NCI-H345 treated with DMSO at 0.1 percent for 48 hours (cell line): ENCODE measurements at regions not wholly inside any gene's neighbourhood (a gene's known extent, or its start where the extent isn't known, plus 50 kb on each side); places are given as distances from the start of the nearest gene placed in this dataset.
A peak's percentile ranks its signal among the peaks of the same experiment; 100 is the strongest.
"Not testable (repeated sequence)": the region's sequence is repeated elsewhere in the genome, so short reads cannot be mapped to it uniquely, and the experiment has no call there.

Source experiments
- DNase-seq: peaks from one replicate; lab custom pipeline; 2025; ENCODE audit not compliant: unreplicated experiment; lab: John Stamatoyannopoulos, UW

DNA sequence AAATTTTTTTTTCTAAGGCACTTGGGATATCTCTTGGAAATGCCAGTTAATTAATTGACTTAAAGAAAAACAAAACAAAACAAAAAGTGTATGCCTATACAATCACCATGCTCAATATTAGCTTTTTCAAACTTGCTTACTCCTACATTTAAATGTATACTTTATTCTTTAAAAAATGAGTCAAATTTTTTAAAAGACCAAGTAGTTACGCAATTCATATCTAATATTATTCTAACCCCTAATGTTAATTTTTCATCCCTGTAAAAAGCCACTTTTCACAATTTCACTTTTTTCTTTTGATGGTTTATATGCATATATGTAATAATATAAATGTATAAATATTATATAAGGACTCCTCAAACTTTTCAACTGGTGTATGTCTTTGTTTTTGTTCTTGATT lies 211.2 kb downstream of the PRDM9 start:
- no peak for DNase-seq

GRCh38 chr5:23721336-23721735 lies 213.9 kb downstream of the PRDM9 start:
- DNase-seq = no peak

DNA sequence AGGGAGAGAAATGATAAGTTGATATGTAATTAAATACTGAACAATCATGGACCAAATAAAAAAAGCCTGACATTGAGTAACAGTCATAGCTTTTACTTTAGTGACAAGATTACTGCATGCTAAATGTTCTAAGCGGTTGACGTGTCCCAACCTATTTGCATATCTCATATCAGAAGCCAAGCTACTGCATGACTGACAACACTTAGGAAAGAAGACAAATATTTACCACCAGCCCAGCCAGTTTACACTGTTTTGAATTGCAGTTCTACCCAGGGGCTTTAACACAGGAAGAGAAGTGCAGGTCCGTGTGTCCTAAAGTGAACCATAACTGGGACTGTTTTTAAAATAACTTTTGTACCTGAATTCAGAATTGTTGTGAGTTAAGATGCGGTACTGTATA lies 219.9 kb downstream of the PRDM9 start:
- peak; percentile 74 for DNase-seq

GRCh38 chr5:23730023-23730422 lies 222.6 kb downstream of the PRDM9 start:
- DNase-seq = no peak

DNA sequence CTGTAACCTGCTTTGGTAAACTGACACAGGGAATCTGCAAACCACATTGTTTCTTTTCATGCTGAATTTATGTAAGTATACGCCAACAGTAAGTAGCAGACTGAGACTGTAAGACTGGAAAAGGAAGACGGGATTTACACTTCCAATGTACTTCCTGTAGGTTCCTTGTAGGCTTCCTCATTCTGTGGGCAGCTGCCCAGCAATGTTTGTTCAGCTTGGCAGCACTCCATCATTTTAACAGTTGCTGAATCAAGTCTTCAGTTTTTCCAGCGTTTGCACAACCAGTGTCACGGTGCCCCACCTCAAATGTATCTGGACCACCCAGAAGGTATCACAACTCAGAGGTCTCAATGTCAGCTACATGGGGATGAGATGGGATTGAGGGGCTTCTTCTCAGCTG lies 232.6 kb downstream of the PRDM9 start:
- no peak for DNase-seq

DNA sequence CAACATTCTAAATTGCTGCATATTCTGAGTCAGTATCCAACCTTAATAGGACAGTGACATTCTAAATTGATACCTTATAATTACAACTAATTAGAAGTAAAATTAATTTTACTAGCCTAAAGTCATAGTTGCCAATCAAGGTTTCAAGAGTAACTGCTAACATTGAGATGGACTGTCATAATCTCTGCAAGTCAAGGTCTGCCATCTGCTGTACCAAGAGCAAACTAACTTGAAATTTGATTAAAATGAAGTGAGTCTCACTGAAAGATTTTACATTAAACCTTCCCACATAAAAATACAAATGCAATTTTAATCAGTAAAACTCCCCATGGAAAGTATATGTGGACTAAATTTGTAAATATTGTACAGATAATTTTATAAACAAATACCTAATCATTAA lies 235.3 kb downstream of the PRDM9 start:
- DNase-seq = no peak

DNA sequence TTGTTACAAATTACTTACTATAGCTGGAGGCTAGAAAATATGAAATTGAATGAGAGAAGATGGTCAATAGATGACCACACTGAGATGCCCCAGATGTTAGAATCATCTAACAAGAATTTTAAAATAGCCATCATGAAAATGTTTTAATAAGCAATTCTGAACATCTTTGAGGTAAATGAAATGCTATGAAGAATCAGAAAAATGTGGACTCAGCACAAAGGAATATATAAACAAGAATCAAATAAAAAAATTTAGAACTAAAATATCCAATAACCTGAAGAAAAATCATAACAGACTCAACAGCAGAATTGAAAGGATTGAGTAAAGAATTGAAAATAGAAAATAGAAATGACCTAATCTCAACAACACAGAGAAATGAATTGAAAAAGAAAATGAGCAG lies 248.5 kb downstream of the PRDM9 start:
- no peak for DNase-seq

GRCh38 chr5:23756779-23757178 lies 249.4 kb downstream of the PRDM9 start:
- no peak for DNase-seq

GRCh38 chr5:23763170-23763569 lies 255.8 kb downstream of the PRDM9 start:
- no peak for DNase-seq

- no peak for DNase-seq
Observed at GRCh38 chr5:23776684-23777083, 269.3 kb downstream of the PRDM9 start.

DNA sequence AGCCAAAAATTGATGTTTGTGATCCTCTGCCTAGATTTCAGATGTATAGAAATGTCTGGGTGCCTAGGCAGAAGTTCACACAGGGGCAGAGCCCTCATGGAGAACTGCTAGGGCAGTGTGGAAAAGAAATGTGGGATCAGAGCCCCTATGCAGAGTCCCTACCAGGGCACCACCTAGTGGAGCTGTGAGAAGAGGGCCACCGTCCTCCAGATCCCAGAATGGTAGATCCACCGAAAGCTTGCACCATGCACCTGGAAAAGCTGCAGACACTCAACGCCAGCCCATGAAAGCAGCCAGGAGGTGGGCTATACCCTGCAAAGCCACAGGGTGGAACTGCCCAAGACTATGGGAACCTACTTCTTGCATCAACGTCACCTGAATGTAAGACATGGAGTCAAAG lies 292.9 kb downstream of the PRDM9 start:
- DNase-seq = not testable (repeated sequence)

DNA sequence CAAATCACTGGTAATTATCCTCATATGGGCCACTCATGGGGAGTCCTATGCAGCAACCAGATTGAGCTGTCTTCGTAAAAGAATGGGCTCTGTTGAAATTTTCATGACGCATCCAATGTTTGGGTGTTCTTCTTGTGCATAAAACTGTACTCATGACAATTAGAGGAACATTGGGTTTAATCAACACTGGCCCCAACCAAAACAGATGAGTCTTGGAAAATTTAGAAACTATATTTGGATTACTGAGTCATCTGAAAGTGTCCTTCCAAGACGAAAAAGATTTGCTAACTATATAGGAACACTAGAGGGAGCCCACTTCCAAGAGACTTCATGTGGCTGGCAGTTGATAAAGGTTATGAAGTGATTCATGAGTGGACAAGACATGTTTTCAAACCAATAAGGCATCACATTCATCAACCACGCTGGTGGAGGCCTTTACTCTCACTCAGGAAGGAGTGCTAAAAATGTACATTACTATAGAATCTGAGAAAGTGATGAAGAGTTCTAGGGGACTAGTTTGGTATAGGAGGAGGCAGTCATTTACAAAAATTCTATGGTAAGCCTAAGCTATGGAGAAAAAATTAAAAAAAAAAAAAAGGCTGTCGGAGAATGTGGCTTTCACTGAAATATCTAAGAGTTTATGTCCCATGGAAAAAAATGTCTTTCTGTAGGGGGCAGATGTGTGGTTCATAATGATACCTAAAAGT lies 313.5 kb downstream of the PRDM9 start:
- DNase-seq = no peak

DNA sequence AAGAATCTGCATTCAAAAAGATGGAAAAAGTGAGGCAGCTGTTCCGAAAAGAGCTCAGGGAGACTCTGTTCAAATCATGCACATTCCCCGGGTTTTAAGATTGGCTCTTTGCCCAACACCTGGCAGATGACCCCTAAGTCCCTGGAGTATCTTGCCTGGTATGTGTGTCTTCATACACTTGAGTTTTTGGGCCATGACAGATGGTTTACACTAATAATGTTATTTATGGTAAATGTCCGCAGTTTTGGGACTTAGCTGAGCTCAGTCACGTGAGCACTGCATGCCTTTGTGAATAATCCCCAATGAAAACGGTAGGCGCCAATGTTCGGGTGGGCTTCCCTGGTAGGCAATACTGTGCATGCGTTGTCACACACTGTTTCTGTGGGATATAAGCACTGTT lies 316.1 kb downstream of the PRDM9 start:
- no peak for DNase-seq

- DNase-seq = no peak
Observed at GRCh38 chr5:23825196-23825595, 317.8 kb downstream of the PRDM9 start.

GRCh38 chr5:23840083-23840482 lies 332.7 kb downstream of the PRDM9 start:
- DNase-seq = peak; percentile 6

DNA sequence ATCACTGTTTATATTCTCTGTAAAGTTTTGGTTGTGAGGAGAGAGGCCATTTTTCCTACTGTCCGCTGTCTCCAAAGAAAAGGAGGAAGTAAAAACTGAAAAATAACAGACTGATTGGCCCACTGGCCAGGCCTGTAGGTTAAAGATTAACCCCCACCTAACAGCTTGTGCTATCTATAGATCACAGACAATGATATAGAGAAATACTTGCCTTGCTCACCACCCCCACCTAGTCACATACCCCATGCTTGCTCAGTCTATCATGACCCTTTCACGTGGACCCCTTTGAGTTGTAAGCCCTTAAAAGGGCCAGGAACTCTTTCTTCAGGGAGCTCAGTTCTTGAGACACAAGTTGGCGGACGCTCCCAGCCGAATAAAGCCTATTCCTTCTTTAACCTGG lies 357.4 kb downstream of the PRDM9 start:
- no peak for DNase-seq

DNA sequence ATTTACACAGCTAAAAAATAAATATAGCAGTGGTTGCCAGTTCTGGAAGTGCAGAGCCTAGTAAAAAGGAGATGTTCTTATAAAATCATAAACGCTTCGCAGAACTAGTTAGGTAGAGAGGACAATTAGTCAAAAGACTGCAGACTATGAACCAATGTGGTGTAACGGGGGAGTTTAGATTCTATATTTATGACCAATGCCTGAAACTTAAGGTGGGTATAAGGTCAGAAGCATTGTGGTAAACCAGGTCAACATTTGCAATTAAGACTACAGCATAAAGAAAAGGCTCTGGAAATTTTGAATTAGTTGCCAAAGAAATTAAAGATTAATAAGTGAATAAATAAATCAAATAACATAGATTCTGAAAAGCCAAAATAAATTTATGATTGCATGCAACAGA lies 370.4 kb downstream of the PRDM9 start:
- no peak for DNase-seq

GRCh38 chr5:23884405-23885031 lies 377.1 kb downstream of the PRDM9 start:
- DNase-seq = no peak

GRCh38 chr5:23893561-23893960 lies 386.2 kb downstream of the PRDM9 start:
- DNase-seq = no peak

GRCh38 chr5:23895614-23896013 lies 388.2 kb downstream of the PRDM9 start:
- no peak for DNase-seq

DNA sequence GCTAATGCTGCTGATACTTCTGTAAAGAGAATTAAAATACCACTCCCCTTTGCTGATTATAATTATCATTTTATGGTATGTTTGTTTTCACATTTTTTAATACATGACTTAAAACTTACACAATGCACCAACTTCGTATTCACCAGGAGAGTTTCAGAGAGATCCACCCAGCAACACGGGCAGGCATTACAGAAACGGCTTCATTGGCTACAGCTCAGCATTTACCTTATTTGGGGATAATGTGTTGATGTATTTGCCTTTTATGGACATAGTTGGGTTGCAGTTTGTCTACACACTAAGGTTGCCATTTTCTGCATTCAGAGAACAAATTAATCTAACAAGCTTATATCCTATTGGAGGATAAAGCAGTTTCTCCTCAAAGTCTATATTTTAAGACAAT lies 423.6 kb downstream of the PRDM9 start:
- DNase-seq = no peak

- DNase-seq = not testable (repeated sequence)
Observed at GRCh38 chr5:23951261-23951928, 444.0 kb downstream of the PRDM9 start.
